H1 (cell line): ENCODE measurements at regions not wholly inside any gene's neighbourhood (a gene's known extent, or its start where the extent isn't known, plus 50 kb on each side); places are given as distances from the start of the nearest gene placed in this dataset.

ENCODE experiments used
- ATF2 ChIP-seq: IDR thresholded peaks from 2 replicates; pipeline ENCODE4 v1.6.1; 2012; ENCODE audit warnings: low read length, inconsistent platforms

- no peak for TF ChIP-seq ATF2
- TF ChIP-seq, all 59 proteins: peak for 0
These were observed 114.5 kb downstream of the FOXD1 start (continued) for GRCh38 chr5:73333944-73334703.
